ENCODE measurements at regions not wholly inside any gene's neighbourhood (a gene's known extent, or its start where the extent isn't known, plus 50 kb on each side); places are given as distances from the start of the nearest gene placed in this dataset.

DNA sequence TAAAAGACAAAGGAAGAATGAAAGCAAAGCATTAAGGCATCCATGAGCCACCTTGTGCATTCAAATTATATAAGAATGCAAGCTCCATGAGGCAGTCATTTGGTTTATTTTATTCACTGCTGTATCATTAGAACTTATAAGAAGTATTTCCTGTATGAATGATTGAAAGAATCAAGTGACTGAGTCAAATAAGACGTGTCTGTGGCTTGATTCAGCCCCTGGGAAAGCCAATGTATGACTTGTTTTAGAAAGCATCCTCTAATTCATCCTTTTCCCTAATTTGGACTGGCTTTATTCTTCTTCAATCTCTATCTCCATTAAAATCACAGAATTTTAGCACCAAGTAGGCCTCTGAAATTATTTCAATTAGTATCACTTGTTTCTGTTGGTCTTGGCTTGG is 461.1 kb downstream of the LPIN1 start:
- DNase-seq (ENCODE audit: extremely low spot score, unreplicated experiment): no peak
- Mint-ChIP-seq H3K4me3 (no peak overlapping the region), H3K36me3 (no peaks in the 10 kb centered on the region), H3K27ac (no peak overlapping the region), H3K4me1 (ENCODE audit: unreplicated experiment) (peaks cover 11% of the 10 kb centered on the region), H3K27me3 (peaks cover 9% of the 10 kb centered on the region), H3K9me3 (peaks cover 19% of the 10 kb centered on the region)
- TF ChIP-seq, protein P1, sequence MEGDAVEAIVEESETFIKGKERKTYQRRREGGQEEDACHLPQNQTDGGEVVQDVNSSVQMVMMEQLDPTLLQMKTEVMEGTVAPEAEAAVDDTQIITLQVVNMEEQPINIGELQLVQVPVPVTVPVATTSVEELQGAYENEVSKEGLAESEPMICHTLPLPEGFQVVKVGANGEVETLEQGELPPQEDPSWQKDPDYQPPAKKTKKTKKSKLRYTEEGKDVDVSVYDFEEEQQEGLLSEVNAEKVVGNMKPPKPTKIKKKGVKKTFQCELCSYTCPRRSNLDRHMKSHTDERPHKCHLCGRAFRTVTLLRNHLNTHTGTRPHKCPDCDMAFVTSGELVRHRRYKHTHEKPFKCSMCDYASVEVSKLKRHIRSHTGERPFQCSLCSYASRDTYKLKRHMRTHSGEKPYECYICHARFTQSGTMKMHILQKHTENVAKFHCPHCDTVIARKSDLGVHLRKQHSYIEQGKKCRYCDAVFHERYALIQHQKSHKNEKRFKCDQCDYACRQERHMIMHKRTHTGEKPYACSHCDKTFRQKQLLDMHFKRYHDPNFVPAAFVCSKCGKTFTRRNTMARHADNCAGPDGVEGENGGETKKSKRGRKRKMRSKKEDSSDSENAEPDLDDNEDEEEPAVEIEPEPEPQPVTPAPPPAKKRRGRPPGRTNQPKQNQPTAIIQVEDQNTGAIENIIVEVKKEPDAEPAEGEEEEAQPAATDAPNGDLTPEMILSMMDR (conservative IDR thresholded peaks at IDR 0.05): no peak

GRCh38 chr2:12210016-12210933 is 463.8 kb downstream of the LPIN1 start:
- Mint-ChIP-seq H3K4me3 (no peak overlapping the region), H3K36me3 (no peaks in the 10 kb centered on the region), H3K4me1 (ENCODE audit: unreplicated experiment) (peaks cover 3% of the 10 kb centered on the region), H3K27me3 (peaks cover under 1% of the 10 kb centered on the region), H3K9me3 (peaks cover under 1% of the 10 kb centered on the region), H3K27ac (no peak overlapping the region)
- TF ChIP-seq, protein P1 (conservative IDR thresholded peaks at IDR 0.05): no peak
- DNase-seq (ENCODE audit: extremely low spot score, unreplicated experiment): no peak

DNA sequence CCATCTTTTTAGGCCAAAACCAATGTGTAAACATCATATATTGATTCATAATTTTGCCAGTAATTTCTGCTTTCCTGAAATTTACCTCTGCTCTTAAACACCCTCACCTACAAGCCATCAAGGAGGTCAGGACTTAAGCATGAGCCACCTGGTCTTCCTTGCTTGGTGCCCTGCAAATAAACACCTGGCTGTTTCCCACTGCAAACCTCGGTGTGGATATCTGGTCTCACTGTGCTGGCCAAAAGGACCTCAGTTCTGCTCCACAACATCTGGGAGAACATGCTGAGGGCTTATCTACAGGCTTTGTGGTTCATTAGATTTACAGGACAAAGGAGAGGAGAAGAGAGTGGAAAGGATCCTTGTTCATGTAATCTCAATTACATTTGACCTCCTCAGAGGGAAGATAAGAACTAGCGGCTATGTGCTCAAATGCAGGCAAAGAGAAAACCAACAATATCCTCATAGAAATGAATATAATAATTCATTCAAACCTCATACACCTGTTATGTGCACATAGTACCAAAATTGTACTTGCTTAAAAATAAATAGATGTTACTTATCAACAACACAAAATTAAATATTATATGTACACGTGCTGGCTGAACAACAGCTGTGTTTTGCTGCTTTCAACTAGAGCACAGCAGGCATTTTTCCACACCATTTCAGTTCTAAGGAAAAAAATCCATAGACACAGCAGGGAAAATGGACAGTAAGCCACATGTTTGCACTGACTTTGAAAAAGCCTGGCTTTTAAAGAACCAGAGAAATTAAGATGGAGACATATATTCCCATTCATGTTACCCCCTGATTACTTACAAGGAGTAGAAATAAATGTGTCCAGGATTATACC is 465.1 kb downstream of the LPIN1 start:
- TF ChIP-seq, protein P1 (conservative IDR thresholded peaks at IDR 0.05): no peak
- no peak for DNase-seq (ENCODE audit: extremely low spot score, unreplicated experiment)
- H3K4me3 Mint-ChIP-seq: no peak overlapping the region
- no peak overlapping the region for H3K27ac Mint-ChIP-seq
- H3K36me3 Mint-ChIP-seq: no peaks in the 10 kb centered on the region
- no peaks in the 10 kb centered on the region for H3K27me3 Mint-ChIP-seq
- H3K4me1 Mint-ChIP-seq (ENCODE audit: unreplicated experiment): peaks cover 3% of the 10 kb centered on the region
- H3K9me3 Mint-ChIP-seq: no peaks in the 10 kb centered on the region

- no peak overlapping the region for H3K27ac Mint-ChIP-seq
- no peak overlapping the region for H3K4me3 Mint-ChIP-seq
- H3K27me3 Mint-ChIP-seq: no peaks in the 10 kb centered on the region
- H3K9me3 Mint-ChIP-seq: no peaks in the 10 kb centered on the region
- DNase-seq (ENCODE audit: extremely low spot score, unreplicated experiment): no peak
- TF ChIP-seq, protein P1 (conservative IDR thresholded peaks at IDR 0.05): no peak
- H3K36me3 Mint-ChIP-seq: no peaks in the 10 kb centered on the region
- peaks cover 3% of the 10 kb centered on the region for H3K4me1 Mint-ChIP-seq (ENCODE audit: unreplicated experiment)
These were observed 466.6 kb downstream of the LPIN1 start for GRCh38 chr2:12212841-12213597.

DNA sequence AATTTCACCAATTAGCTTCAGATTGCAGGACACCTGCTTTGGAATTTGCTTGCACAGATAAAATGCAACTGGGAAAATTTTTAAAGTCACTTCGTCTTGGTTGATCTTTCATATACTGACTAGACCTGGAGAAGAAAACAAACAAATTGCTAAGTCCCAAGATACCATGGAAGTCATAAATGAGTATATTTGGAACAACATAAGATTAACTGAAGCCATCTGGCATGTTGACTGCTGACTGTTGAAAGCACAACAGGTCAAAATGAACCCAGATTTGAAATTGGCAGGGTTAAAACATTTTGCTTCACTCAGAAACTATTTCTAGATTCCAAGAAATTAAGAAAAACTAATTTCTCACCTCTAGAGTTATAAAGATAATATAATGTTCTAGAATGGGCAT is 470.7 kb downstream of the LPIN1 start:
- Mint-ChIP-seq H3K4me1 (ENCODE audit: unreplicated experiment) (no peaks in the 10 kb centered on the region), H3K4me3 (no peak overlapping the region), H3K36me3 (no peaks in the 10 kb centered on the region), H3K27me3 (no peaks in the 10 kb centered on the region), H3K9me3 (no peaks in the 10 kb centered on the region), H3K27ac (no peak overlapping the region)
- DNase-seq (ENCODE audit: extremely low spot score, unreplicated experiment): no peak
- TF ChIP-seq, protein P1 (conservative IDR thresholded peaks at IDR 0.05): no peak
